ENCODE measurements at regions not wholly inside any gene's neighbourhood (a gene's known extent, or its start where the extent isn't known, plus 50 kb on each side); places are given as distances from the start of the nearest gene placed in this dataset.

DNA sequence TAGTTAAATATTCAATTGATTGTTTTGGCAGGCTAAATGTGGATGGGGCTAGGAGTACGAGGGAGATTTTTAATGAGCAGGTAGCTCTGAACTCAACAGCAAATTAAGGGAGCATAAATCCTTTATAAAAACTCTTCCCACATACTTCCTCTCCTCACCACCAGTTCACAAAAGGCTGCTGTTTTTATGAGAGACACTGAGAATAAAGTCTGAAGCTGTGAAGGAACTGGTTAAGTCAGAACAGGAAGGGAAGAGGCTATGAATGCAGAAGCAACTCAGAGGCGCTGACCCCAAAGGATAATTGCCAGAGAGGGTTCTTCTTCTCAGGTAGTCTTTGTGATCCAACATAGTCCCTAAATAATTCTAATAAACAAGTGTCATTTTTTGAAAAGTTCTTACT is 406.1 kb downstream of the GPM6A start:
- TF ChIP-seq GATA2 (IDR thresholded peaks at IDR 0.05; ENCODE audit: low read depth, low read length) (no peak), GATA3 (IDR thresholded peaks at IDR 0.05; ENCODE audit: low read depth, low read length) (no peak)

DNA sequence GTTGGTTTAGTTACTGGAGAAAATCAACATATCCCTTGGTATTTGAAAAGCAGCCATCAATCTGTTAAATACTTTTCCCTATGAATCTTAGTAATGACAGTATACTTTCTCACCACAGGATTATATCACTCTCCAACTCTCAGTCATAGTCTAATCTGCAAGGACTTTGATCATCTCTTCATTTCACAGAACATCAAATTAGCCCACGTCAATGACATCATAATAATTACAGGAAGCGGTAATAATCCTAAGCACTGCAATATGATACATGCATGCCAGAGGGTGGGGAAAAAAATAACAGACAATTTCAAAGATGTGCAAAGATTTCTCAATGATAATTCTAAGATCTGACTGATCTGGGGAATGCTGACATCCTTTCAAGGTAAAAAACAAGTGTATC is 404.1 kb downstream of the GPM6A start:
- no peak for TF ChIP-seq GATA3 (IDR thresholded peaks at IDR 0.05; ENCODE audit: low read depth, low read length)

DNA sequence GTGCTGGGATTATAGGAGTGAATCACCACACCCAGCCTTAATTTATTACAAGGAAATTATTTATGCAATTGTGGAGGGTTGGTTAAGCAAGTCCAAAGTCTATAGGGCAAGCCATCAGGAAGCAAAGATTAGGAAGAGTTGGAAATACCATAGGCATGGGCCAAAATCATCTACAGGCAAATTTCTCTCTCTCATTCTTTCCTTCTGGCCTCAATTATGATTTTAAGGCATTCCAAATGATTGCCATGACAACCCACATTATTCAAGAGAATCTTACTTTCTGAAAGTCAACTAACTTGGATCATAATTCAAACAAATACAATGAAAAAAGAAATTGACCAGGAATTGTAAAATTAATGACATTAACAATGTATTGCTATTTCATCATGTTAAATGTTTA is 400.8 kb downstream of the GPM6A start:
- TF ChIP-seq GATA2 (IDR thresholded peaks at IDR 0.05; ENCODE audit: low read depth, low read length) (no peak), GATA3 (IDR thresholded peaks at IDR 0.05; ENCODE audit: low read depth, low read length) (no peak)

DNA sequence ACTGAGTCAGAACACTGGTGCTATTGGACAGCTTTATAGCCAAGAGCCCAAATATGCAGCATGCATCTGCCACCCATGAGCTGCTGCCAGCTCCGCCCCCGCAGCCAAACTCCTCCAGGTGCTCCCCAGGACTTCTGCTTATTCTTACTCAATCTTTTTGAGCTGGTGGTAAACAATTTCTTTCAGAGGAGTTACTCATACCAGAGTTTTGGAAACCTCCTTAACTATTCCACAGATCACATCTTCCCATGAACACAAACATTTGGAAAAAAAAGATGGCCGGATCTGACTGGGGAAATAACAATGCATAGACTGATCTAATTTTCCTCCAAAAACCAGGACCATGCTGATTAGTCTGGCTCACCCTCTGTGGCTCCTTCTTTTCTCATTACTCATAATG is 399.9 kb downstream of the GPM6A start:
- no peak for TF ChIP-seq GATA2 (IDR thresholded peaks at IDR 0.05; ENCODE audit: low read depth, low read length)
- TF ChIP-seq GATA3 (IDR thresholded peaks at IDR 0.05; ENCODE audit: low read depth, low read length): no peak

DNA sequence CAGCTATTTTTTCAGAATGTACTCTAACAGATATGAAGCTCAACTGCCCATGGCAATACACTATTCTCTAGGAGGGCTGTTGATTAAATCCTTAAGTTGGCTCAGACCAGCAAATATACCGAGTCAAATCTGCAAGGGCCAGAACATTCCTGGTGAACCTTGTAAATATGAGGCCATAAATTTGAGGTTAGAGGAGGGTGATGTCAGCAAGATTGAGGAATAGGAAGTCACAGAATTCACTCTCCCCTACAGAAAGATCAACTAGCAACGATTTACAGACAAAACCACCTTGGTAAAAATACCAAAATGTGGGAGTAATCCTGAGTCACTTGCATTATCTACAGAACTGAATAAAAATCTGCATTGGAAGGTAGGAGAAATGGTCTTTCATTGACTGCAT is 399.3 kb downstream of the GPM6A start:
- TF ChIP-seq GATA2 (IDR thresholded peaks at IDR 0.05; ENCODE audit: low read depth, low read length) (no peak), GATA3 (IDR thresholded peaks at IDR 0.05; ENCODE audit: low read depth, low read length) (no peak)

DNA sequence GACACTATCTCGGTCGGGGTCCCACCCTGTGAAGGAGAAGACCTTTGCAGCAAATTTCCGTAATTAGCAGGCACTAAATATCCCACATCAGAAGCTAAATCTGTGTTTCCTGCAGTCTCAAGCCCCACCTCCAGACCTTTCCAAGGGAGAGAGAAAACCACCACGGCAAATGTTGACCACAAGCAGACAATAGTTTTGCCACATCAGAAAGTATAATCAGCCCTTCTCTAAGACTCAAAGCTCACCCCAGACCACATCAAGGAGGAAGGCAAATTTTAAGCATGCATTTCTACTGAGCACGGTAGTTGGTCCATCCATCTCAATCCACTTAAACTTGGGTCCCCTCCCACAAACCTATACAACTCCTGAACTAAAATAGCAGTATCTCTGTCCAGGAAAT is 398.5 kb downstream of the GPM6A start:
- no peak for TF ChIP-seq GATA3 (IDR thresholded peaks at IDR 0.05; ENCODE audit: low read depth, low read length)
- TF ChIP-seq GATA2 (IDR thresholded peaks at IDR 0.05; ENCODE audit: low read depth, low read length): no peak

DNA sequence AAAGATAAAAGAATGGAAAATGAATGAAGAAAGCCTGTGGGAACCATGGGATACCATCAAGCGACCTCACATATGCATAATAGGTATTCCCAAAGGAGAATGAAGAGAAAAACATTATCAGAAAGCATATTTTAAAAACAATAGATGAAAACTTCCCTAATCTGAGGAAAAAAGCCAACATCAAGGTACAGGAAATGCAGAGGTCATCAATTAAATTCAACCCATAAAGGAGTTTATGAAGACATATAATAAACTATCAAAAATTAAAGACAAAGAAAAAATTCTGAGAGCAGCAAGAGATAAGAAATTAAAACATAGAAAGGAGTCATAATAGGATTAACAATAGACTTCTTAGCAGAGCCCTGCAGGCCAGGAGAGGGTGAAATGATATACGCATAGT is 397.5 kb downstream of the GPM6A start:
- TF ChIP-seq GATA3 (IDR thresholded peaks at IDR 0.05; ENCODE audit: low read depth, low read length) (no peak), GATA2 (IDR thresholded peaks at IDR 0.05; ENCODE audit: low read depth, low read length) (no peak)

DNA sequence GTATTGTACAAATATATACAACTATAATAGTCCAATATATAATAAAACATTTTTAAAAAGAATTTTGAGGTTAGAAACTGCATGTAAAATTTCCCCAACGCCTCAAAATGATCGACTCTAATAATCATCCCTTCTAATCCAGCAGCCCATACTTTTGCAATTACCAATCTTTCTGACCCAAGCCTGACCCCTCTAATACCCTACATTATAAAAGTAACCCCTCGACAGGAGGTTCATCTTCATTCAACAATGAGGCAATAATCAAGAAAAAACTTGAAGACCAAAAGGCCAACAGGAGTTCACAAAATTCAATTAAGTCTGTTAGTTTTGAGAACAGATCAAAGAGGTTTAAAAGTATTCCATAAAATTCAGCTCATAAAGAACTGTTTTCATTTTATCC is 393.5 kb downstream of the GPM6A start:
- TF ChIP-seq GATA2 (IDR thresholded peaks at IDR 0.05; ENCODE audit: low read depth, low read length) (no peak), GATA3 (IDR thresholded peaks at IDR 0.05; ENCODE audit: low read depth, low read length) (no peak)

DNA sequence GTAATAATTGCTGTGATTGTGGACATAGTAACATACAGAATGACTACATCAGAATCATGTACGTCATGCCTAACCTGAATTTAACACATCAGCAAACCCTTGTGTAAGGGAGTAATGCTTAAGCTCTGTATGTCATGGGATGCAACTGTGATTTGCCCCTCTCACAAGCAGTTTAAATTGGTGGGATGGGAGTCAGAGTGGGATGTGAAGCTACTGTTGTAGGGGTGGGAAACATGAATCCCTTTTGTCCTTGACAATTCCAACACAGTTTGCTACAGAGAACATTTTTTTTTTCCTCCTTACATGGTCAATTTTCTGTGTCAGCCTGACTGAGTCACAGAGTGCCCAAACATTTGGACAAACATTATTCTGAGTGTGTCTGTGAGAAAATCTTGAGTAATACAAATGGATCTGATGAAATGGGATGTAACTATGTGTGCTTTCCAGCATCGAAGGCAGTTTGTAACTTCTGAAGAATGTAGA is 392.8 kb downstream of the GPM6A start:
- TF ChIP-seq GATA2 (IDR thresholded peaks at IDR 0.05; ENCODE audit: low read depth, low read length): no peak
- TF ChIP-seq GATA3 (IDR thresholded peaks at IDR 0.05; ENCODE audit: low read depth, low read length): no peak

DNA sequence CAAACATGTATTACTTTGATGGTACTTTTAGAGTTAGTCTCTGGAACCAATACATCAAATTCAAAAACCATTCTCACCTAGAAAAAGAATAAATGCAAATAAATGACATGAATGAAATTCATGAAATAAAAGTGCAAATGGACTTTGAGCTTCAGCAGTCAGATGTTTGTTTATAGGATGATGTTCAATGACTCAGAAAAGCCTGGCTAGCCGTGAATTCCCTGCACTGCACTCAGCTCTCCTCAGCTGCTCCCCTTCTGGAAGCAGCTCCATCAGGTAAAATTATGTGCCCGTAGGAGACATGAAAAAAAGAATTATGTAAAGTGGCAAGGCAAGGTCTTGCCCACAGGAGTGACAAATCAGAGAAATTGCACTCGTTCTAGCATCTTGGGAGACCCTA is 390.6 kb downstream of the GPM6A start:
- no peak for TF ChIP-seq GATA2 (IDR thresholded peaks at IDR 0.05; ENCODE audit: low read depth, low read length)
- no peak for TF ChIP-seq GATA3 (IDR thresholded peaks at IDR 0.05; ENCODE audit: low read depth, low read length)

DNA sequence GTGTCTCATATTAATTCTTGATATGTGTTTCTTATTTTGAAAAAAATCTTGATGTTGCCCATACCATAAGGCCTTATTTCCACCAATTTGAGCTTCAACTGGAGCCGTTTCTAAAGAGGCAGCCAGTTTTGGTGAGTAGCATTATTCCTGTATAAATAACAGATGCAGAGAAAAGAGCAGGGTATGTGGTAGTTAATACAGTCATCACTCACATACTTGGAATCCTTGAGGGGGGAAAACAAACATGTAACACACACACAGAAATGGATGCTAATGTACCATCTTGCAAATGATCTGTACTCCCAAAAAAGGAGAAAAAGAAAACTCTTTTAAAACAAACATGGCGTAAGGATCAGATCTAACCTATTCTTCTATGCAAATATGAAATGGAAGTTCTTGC is 389.7 kb downstream of the GPM6A start:
- TF ChIP-seq GATA3 (IDR thresholded peaks at IDR 0.05; ENCODE audit: low read depth, low read length) (no peak), GATA2 (IDR thresholded peaks at IDR 0.05; ENCODE audit: low read depth, low read length) (no peak)

DNA sequence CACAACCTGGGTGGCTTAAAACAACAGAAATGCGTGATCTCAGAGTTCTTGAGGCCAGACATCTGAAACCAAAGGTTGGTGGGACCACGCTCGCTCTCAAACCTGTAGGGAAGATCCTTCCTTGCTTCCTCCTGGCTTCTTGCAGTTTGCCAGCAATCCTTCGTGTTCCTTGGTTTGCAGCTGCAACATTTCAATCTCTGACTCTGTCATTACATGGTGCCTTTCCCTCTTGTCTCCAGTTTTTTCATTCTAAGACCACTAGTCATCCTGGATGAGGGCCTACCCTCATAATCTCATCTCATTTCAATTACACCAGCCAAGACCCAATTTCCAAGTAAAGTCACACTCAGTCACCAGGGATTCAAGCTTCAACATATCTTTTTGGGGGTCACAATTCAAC is 388.0 kb downstream of the GPM6A start:
- TF ChIP-seq GATA2 (IDR thresholded peaks at IDR 0.05; ENCODE audit: low read depth, low read length): no peak
- no peak for TF ChIP-seq GATA3 (IDR thresholded peaks at IDR 0.05; ENCODE audit: low read depth, low read length)

DNA sequence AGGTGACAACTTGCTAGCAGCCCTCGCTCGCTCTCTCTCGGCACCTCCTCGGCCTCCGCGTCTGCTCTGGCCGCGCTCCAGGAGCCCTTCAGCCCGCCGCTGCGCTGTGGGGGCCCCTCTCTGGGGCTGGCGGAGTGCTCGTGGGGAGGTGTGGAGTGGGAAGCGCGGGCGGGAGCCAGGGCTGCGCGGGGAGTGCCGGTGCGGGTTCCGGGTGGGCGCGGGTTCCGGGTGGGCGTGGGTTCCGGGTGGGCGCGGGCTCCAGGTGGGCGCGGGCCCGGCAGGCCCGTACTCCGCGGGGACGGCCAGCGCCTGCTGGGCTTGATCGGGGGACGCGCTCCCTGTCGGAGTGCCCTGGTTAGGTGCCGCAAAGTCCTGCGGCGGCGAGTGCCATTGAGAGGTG is 384.3 kb downstream of the GPM6A start:
- no peak for TF ChIP-seq GATA3 (IDR thresholded peaks at IDR 0.05; ENCODE audit: low read depth, low read length)
- no peak for TF ChIP-seq GATA2 (IDR thresholded peaks at IDR 0.05; ENCODE audit: low read depth, low read length)

DNA sequence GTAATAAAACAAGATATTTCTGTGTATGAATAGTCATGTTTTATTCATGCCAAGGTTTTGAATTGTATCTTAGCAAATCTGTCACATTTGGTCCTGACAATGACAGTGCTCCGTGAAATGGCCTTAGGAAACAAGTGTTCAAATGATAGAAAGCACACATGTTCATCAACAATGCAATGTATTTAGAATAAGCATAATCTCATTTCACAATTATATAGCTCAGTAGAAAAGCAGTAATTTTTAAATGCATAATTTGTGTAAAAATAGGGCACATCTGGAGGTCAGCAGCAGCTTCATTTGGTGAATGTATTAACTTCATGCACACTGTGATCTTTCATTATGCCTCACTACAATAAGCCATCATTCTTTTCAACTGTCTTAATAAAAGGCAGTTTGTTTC is 380.4 kb downstream of the GPM6A start:
- TF ChIP-seq GATA3 (IDR thresholded peaks at IDR 0.05; ENCODE audit: low read depth, low read length): no peak
- no peak for TF ChIP-seq GATA2 (IDR thresholded peaks at IDR 0.05; ENCODE audit: low read depth, low read length)

DNA sequence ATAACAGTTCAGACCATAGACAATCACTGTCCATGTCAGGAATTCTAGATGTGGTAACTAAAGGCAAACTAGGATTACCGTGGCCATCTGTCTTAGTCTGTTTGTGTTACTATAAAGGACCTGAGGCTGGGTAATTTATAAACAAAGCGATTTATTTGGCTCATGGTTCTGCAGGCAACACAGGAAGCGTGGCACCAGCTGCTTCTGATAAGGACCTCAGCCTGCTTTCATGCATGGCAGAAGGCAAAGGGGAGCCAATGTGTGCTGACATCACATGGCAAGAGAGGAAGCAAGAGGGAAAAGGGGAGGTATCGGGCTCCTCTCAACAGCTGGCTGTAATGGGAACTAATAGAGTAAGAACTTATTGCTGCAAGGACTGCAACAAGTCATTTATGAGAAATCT is 376.7 kb downstream of the GPM6A start:
- TF ChIP-seq GATA2 (IDR thresholded peaks at IDR 0.05; ENCODE audit: low read depth, low read length) (peak; percentile 44; the same call in 1 of the 2 replicates), GATA3 (IDR thresholded peaks at IDR 0.05; ENCODE audit: low read depth, low read length) (no peak)

DNA sequence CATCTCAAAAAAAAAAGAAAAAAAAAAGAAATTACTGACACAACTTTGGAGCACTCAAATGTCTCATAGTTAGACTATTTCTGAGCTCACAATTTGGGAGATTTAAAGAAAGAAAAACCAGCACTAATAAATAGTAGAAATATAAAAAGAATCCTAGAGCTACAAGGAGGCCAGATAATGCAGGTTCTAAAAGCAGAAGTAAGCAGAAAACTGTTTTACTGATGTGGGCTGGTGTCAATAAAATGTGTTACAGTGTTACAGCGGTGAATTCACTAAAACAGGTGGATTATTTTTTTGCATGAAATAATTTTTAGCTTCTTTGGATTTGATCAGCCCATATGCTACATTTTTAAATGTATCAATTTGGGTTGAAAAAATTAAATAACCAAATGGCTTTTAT is 375.9 kb downstream of the GPM6A start:
- TF ChIP-seq GATA3 (IDR thresholded peaks at IDR 0.05; ENCODE audit: low read depth, low read length) (no peak), GATA2 (IDR thresholded peaks at IDR 0.05; ENCODE audit: low read depth, low read length) (no peak)
